Stimulated activated CD4-positive, alpha-beta T cell treated with anti-CD3 and anti-CD28 coated beads, Interleukin-4, amount 100 ng/mL, for 24 hours (primary cell): ENCODE measurements at regions not wholly inside any gene's neighbourhood (a gene's known extent, or its start where the extent isn't known, plus 50 kb on each side); places are given as distances from the start of the nearest gene placed in this dataset.

Experiments
- DNase-seq: peaks from one replicate; pipeline ENCODE4 v3.0.0-alpha.2; 2020

DNA sequence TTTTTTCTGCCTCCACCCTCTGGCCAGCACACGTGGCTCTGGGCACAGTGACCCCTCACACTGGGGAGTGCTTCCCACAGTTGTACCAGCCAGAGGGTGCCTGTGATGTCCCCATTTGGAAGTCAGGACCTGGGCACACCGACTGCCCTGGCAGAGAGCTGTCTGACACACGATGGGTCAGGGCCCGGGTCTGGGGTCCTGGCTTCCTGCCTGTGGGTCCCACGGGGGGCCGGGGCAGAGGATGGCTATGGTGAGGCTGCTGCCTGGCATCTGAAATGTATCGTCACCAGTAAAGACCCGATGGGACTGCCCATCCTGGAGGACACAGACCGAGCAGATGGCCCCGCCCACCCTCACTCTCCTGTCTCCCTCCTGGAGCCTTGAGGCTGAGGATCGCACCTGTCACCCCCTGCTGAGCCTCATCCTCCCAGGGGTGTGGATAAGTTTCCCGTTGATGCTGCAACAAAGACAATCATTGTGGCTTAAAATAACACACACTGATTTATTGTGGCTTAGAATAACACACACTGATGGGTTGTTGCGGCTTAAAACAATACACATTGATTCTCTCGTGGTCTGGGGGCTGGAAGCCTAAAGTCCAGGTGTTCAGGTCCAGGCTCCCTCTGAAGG is 88.8 kb upstream of the TTC34 start:
- DNase-seq: no peak

DNA sequence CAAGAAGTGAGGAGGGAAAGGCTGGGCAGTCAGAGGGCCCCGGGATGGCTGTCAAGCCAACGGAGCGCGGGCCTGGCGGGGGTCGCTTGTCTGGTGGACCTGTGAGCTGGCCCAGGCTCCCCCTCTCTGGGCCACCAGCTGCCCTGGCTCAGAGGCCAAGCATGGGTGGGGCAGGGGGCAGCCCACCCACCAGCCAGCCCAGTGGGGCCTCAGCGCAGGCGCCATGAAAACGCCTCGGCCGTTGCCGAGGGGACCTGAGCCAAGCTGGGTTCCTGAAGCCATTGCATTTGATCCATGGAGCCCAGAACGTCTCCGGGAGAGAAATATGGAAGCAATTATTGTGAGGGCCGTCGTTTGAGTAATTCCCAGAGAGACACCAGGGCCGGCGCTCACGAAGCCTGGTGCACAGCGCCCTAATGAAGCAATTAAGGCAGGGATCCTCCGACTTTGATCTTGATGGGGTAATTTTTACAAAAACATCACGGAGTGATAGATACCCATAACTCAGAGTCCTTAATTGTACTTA is 90.5 kb upstream of the TTC34 start:
- DNase-seq: no peak

DNA sequence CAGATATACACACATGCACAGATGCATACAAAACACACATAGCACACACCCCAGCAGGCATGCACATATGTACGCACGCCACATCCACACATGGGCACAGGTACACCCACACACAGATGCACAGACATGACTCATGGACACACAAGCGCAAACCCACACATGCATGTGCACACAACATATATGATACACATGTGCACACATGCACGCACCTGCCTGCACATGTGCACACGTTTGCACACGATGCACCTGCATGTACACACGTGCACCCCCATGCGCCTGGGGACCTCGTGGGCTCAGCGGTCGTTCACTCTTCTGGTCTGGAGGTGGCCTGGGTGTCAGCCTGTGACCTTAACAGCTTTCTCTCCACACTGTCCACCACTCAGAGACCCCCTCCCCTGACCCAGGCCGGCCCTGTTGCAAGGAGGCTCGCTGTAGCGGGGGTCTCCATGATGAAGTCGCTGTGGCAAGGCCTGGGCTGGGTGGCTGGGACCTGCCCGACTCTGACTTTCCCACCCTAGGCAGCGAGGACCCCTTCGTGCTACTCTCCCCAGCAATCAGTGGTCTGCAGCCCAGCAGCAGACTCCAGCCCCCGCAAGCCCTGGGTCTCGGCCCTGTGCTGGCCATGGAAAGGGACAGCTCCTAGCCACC is 92.1 kb upstream of the TTC34 start:
- no peak for DNase-seq

DNA sequence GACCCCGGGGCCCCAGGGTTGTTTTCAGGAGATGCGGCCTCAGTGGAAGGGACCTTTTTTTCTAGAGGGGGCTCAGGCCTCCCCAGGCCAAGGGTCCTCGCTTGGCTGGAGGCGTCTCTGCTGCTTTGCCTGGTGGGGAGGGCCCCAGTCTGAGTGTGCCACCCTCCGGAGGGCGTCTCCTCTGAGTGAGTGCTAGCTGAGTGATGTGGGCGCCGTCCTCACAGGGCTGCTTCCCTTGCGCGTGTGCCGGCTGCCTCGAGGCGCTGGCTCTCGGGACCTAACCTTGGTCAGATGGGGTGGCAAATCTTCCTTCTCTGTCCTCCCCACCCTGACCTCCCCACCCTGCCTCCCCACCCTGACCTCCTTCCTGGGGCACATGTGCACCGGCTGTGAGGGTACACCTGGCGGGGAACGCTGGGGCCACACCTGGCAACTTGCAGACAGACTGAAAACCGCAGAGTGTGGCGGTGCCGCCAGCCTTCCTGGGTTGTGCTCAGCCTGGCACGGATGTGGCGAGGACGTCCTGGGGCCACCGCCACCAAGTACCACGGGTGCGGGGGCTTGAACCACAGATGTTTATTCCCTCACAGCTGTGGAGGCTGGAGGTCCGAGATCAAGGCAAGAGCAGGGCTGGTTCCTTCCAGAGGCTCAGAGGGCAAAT is 93.0 kb upstream of the TTC34 start:
- DNase-seq: no peak

DNA sequence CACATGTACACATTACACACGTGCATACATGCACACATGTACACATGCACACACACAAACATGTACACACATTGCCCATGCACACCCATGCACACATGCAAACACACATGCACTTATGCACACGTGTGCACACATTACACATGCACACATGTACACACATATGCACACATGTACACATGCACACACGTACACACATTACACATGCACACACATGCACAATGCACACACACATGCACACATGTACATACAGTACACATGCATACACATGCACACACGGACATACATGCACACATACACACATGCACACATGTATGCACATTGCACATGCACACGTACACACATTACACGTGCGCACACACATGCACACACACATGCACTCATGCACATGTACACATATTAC is 95.3 kb upstream of the TTC34 start:
- no peak for DNase-seq

DNA sequence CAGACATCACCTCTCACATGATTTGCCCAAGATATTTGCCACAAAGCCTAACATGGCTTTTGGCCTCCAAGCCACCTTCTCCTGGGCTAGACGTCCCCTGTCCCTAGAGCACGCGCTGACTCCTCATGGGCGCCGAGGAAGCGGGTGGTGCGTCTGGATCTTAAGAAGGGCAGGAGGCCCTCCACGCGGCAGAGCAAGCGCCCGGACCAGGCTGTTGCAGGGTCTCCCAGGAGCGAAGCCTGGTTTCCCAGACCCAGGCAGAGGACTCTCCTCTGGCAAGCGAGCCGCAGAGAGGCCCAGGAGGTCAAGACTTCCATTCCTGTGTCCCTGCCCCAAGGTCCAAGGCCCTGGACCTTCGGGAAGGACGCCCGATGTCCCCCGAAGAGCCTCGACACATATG is 101.7 kb upstream of the TTC34 start:
- no peak for DNase-seq

DNA sequence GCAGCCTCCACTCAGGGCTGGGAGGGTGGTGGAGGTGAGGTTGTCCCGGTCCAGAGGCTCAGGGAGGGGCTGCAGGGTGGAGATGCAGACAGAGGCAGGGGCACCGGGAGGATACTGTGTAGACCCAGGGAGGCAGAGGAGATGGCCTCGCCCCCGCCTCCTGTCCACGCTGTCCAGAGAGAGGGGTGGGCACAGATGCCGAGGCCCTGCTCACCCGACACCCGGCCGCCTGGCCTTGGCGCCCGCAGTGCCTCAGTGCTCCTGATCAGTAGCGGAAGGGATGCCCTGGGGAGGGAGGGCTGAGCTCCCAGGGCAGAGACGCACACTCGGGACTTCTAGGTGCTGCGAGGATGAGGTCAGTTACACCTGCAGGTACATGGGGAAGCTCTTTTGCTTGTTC is 102.7 kb upstream of the TTC34 start:
- DNase-seq: no peak

DNA sequence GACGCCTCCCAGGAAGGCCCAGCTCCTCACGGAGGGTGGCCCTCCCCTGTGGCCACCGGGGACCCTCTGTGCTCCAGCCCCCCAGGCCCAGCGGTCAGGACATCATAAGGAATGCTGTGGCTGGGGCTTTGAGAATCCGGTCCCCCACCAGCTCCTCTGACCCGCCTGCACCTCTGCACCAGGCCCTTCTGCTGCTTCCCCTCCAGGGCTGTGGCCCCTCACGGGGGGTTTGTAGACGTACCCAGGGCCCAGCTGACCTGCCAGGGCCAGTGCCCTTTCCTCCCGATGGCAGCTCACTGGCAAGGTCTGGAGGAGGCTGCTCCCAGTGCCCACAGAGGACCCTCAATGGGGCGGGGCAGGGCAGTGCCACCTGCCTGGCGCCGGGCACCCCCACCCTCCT is 103.9 kb upstream of the TTC34 start:
- no peak for DNase-seq

DNA sequence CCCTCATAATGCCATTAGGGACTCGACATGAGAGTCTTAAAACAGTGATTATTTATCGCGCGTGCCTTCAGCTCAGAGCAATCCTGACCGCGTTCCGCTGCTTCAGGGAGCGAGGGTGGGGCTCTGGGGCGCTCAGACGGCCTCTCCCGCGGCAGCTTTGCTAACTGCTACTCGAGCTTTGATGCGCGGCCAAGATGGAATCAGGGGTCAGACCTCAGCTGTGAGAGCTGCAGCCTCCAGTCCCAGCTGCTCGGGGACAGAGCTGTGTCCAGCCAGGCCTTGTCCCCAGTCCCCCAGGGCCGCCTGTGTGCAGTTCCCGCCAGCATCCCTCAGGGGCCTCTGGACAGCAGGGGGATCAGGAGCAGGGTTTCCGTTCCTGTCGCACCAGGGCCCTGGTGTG is 104.6 kb upstream of the TTC34 start:
- no peak for DNase-seq

DNA sequence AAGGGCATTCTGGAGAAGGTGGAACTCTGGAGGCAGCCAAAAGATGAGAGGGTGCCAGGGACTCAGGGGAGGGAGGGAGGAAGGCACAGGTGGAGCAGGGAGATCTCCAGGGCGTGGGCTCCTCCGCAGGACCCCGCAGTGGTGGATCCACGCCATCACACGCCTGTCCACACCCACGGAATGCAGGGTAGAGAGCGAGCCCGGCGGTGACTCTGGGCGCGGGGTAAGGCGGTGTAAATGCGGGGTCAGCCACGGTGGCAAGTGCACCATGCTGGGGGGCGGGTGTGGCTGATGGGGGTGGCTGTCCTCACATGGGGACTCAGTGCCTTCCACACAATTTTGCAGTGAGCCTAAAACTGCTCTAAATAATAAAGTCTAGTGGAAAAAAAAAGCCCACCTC is 105.1 kb upstream of the TTC34 start:
- DNase-seq: no peak

DNA sequence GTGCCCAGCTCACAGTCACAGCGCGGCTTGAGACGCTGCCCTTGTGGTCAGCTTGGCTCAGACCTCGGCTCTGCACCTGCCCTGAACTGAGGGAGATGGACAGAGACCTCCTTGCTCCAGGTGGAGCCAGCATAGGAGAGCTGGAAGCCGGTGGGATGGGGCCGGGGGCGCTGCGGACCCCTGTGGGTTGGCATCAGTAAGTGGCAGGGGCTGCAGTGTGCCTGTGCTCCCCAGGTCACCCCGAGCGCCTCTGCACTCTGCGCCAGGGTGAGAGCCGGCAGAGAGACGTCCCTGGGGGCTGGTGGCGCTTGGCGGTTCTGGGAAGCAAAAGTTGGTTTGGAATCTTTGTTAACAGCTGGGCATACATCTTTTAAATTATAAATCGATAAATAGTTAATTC is 105.6 kb upstream of the TTC34 start:
- DNase-seq: no peak

DNA sequence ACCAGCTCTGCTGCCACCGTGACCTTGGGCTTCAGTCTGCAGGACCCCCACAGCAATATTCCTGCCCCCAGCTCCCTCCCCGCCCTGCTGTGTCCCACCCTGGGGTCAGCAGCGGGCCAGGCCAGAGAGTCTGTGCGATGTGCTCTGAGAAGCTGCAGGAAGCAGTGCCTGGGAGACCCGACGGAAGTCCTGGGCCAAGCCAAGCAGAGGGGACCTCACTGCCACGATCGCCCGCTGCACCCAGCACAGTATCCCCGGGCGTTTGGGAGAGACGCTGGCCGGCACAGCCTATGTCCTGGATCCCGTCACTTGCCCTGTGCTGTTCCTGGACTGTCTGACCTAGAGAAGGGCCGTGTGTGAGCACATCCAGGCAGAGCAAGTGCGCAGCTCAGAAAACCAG is 106.6 kb upstream of the TTC34 start:
- DNase-seq: no peak

DNA sequence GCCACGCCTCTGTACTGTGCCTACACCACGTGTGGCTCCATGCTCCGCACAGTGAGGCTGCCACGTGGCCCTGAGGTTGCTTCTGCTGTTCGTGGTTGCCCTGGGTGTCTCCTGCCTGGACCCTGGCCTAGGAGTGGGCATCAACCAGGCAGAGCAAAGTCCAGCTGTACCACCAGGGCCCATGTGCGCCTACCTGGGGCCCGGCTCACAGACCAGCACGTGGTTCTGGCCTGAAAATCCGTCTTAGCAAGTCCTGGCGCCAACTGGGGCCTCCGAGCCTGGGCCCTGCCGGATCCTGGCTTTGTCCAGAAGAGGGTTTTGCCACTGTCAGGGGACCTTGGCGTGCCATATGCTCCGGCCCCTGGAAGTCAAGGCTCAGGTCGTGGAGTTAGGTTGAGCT is 107.1 kb upstream of the TTC34 start:
- no peak for DNase-seq

DNA sequence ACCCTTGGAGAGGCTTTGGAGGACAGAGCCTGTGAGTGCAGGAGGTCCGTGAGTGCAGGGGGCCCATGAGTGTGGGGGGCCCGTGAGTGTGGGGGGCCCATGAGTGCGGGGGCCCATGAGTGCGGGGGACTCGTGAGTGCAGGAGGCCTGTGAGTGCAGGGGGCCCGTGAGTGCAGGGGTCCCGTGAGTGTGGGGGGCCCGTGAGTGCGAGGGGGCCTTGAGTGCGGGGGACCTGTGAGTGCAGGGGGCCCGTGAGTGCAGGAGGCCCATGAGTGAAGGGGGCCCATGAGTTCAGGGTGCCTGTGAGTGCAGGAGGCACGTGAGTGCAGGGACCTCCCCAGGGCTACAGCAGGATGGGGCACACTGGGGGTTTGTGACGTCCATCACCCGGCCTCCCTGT is 108.3 kb upstream of the TTC34 start:
- no peak for DNase-seq

DNA sequence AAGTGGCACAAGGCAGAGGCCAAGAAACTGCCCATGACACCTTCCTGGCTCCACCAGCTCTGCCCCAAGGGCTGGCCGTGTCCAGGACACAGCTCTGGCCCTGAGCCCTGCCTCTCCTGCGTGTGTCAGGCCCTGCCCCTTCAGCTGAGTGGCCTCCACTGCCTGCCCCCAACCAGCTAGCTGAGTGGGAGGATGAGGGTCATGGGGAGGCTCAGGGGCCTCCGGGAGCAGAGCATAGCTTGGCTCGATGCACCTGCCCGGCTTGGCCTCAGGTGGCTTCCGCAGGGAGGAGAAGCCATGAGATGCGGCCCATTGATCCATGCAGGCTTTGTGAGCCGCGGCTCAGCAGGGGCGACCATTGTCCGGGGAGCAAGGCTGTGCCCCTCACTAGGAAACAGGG is 108.7 kb upstream of the TTC34 start:
- DNase-seq: no peak

DNA sequence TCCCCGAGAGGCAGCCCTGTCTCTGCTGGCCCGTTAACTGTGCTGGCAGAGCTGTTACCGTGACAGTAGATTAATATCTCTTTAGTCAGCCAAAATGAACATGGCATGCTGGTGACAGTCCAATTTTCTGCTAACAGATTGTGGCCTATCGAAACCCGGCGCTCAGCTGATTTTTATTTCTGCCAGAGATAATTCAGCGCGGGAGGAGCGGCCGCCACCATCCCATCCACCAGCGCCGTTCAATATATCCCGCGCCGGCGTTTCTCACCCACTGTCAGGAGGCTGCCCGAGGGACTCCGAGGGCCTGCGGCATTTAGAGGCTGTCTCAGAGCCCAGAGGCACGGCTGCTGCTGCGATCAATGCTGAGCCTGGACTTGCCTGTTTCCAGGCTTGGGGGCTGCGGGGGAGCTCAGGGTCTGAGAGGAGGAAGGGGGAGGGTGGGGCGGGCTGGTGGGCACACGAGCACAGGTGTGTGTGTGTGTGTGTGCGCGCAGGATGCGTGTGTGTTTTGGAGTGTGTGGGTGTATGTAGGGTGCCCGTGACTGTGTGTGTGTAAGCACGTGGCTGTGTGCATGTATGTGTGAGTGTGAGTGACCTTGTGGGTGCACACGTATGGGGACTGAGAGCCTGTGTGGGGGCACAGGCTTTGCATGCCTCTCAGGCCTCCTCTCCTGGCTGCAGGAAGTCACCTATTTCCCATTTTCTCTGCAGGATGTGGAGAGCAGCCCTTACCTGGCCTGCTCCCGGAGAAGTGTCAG is 109.7 kb upstream of the ACTRT2 start:
- no peak for DNase-seq

DNA sequence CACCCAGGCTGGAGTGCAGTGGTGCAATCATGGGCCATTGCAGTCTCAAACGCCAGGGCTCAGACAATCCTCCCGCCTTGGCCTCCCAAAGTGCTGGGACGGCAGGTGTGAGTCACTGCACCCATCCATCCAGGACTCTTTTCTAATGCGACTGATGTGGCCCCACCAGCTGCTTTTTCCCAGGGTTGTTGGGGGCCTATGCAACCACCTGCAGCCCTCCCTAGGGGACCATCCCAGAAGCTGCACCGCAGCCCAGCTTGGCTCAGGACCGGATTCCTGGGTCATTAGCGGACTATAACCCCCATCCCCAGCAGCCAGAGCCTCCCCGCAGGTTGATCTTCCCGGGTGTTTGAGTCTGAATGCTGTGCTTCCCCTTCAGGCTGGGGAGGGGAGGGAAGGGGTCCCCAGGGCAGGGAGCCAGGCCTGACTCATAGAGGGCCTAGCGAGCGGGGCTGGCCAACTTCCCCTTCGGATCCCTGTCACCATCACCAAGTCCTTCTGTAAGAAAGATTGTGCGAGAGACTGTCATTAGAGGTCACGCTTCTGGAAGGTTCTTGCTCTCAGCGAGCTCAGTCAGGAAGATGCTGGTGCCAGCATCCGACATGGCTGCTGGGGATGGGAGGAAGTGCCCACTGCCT is 108.7 kb upstream of the ACTRT2 start:
- no peak for DNase-seq

DNA sequence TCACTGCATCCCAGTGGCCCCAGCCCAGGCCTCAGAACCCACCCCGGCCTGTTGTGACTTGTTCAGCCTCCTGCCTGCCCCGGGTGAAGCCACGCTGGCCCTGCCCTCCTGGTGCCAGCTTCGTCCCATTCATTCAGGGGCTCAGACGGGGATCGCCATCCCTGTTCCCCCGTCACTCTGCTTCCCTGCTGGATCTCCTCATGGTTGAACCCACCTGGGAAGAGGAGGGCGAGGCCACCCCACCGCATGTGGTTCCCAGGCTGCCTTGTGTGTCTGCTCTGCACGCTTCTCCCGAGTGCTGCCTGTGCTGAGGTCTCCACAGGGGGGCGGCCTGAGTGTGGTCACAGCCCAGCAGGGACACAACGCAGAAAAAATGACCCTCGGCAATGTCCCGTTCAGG is 108.2 kb upstream of the ACTRT2 start:
- DNase-seq: no peak

DNA sequence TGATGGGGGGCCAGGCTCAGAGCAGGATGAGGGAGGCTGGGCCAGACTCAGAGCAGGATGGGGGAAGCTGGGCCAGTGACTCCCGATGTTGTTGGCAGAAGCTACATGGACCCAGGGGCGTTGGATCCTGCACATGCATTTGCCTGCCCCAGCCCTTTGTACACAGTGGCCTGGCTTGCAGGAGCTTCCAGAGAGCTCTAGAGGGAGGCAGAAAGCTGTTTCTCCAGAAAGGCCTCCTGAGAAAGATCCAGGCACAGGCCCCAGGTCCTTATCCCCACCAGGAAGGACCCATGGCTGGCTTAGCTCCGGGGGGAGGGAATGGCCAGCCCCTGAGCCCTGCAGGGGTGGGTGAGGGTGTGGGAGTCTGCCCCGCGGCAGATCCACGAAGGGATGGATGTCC is 106.6 kb upstream of the ACTRT2 start:
- no peak for DNase-seq

DNA sequence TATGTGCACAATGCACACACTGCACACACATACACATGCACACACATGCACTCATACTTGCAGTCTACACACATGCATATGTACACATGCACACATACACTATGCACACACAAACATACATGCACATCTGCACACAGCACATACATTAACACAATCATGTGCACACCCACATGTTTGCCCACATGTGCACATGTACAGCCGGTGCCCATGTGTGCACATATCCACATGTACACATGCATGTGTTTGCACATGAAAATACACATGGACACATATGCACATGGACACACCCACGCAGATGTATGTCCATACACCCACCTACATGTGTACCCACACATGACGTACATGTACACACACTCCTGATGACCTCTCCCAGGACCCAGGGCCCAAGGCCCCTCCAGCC is 105.1 kb upstream of the ACTRT2 start:
- DNase-seq: no peak

DNA sequence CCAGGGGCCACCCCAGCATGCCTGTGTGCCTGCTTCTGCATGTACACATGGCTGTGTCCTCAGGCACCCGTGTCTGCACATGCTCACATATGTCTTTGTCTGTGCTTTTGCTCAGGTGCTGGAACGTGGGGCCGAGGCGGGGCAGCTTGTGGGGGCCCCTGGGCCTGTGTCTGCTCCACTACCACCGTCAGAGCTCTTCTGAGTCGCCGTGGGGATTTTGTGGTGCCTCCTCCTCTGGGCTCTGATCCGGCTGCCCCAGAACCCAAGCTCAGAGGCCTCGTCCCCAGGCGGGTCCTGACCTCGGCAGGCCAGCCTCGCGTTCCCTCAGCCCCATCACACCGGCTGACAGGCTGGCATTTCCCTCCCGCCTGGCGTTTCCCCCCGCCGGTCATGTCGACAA is 104.6 kb upstream of the ACTRT2 start:
- no peak for DNase-seq

DNA sequence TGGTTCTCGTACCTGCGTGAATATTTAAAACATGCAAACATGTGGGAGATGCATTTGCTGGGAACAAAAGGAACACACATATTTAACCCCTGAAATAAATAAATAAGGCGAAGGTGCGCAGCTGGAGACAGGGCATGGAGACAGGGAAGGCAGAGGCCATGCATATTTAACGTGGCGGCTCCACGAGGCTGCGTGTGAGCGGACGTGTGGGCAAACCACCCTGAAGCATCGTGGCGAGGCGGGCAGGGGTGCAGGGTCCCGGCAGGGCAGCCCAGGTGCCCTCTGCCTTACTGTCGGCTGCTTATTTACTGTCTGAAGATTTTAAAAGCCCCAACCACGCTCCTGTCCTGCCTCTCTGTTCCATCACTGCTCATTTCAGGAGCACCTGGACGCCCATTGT is 104.0 kb upstream of the ACTRT2 start:
- DNase-seq: no peak

DNA sequence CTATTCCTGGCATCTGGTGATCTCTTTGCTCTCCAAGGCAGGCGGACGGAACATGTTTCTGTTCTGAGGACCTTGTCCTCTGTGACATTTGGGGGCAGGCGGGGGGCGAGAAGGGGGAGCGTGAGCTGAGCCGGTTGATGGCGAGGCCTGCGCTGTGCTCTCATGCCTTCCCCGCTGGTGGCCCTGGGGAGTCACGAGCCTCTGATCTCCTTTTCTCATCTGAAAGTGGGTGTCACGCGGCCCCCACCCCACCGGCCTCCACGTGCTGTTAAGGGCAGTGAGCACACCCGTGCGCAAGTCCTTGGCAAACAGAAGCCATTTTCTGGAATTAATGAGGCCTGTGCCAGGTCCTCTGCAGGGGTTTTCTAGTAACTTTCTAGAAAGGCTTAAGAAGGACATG is 102.8 kb upstream of the ACTRT2 start:
- no peak for DNase-seq
